Lower leg skin (tissue), 3 donors: ENCODE measurements at regions not wholly inside any gene's neighbourhood (a gene's known extent, or its start where the extent isn't known, plus 50 kb on each side); places are given as distances from the start of the nearest gene placed in this dataset.

Experiments
- POLR2A ChIP-seq, 2 donors: fragments of 450-650 bp; IDR thresholded peaks; one replicate each; pipeline ENCODE4 v1.6.1; 2016 to 2017; ENCODE audit warnings: antibody characterized with exemption in 2 of 2, mild to moderate bottlenecking in 1 of 2, moderate library complexity in 1 of 2
- TF ChIP-seq, protein P1 (sequence below), 3 donors: fragments of 450-650 bp; IDR thresholded peaks; one replicate each; pipeline ENCODE4 v1.5.1; 2016; ENCODE audit warnings: antibody characterized with exemption in 3 of 3, mild to moderate bottlenecking in 3 of 3, moderate library complexity in 2 of 3

DNA sequence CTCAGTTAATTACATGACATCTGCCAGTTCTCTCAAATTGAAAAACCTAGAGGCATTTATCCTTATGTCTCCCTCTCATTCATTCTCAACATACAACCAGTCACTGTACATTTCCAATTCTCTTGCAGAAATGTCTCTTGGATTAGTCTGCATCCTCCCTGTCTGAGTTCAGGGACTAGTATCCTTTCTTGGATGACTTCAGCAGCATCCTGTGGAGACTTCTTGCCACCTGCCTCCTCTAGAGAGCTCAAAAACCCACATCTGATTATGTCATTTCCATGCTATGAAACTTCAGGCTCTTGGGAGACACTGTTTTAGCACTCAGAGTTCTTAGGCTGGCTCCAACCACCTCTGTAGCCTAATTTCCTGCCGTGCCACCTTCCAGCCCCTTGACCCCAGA, 515.1 kb upstream of the DIPK2B start:
- TF ChIP-seq, protein P1, sequence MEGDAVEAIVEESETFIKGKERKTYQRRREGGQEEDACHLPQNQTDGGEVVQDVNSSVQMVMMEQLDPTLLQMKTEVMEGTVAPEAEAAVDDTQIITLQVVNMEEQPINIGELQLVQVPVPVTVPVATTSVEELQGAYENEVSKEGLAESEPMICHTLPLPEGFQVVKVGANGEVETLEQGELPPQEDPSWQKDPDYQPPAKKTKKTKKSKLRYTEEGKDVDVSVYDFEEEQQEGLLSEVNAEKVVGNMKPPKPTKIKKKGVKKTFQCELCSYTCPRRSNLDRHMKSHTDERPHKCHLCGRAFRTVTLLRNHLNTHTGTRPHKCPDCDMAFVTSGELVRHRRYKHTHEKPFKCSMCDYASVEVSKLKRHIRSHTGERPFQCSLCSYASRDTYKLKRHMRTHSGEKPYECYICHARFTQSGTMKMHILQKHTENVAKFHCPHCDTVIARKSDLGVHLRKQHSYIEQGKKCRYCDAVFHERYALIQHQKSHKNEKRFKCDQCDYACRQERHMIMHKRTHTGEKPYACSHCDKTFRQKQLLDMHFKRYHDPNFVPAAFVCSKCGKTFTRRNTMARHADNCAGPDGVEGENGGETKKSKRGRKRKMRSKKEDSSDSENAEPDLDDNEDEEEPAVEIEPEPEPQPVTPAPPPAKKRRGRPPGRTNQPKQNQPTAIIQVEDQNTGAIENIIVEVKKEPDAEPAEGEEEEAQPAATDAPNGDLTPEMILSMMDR (IDR thresholded peaks at IDR 0.05), result no peak
- no peak for TF ChIP-seq POLR2A (IDR thresholded peaks at IDR 0.05)
